ENCODE measurements at regions not wholly inside any gene's neighbourhood (a gene's known extent, or its start where the extent isn't known, plus 50 kb on each side); places are given as distances from the start of the nearest gene placed in this dataset.

GRCh38 chr3:117297541-117297940 lies 588.0 kb downstream of the TUSC7 start:
- TF ChIP-seq TAF1 (IDR thresholded peaks at IDR 0.05; ENCODE audit: borderline replicate concordance, insufficient read depth, low read length) (no peak), SIN3A (IDR thresholded peaks at IDR 0.05; ENCODE audit: borderline replicate concordance, insufficient read depth, low read length) (no peak)

All from PFSK-1 (cell line).